22Rv1 (cell line): ENCODE measurements at regions not wholly inside any gene's neighbourhood (a gene's known extent, or its start where the extent isn't known, plus 50 kb on each side); places are given as distances from the start of the nearest gene placed in this dataset.

ENCODE experiments used
- CTCF ChIP-seq: fragments of 450-650 bp; IDR thresholded peaks from 2 replicates; pipeline ENCODE4 v1.5.1; 2017; ENCODE audit warnings: mild to moderate bottlenecking
- ZFX ChIP-seq: fragments of 450-650 bp; IDR thresholded peaks from 2 replicates; pipeline ENCODE4 v1.6.1; 2017; ENCODE audit warnings: antibody characterized with exemption, borderline replicate concordance

DNA sequence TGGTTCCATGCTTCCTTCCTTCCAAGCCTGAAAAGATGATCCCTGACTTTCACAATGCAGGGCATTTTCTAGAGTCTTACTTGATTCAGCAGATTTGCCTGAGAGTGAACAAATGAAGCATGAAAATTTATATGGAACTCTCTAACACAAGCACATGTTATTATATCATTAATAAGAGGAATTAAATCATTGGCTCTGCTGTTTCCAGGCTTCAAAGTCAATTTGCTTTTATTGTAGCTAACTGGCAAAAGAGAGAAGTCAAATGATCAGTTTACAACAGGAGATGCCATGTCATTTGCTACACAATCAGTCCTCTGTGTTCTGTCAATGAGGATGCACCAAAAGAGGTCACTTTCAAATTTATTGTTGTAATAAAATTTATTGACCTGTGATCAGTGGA is 101.5 kb upstream of the UGT8 start:
- no peak for TF ChIP-seq CTCF
- TF ChIP-seq ZFX: no peak
